Adrenal gland (tissue), 5 donors: ENCODE measurements at regions not wholly inside any gene's neighbourhood (a gene's known extent, or its start where the extent isn't known, plus 50 kb on each side); places are given as distances from the start of the nearest gene placed in this dataset.

Experiments
- POLR2A ChIP-seq, 2 donors: fragments of 450-650 bp; IDR thresholded peaks; one replicate each; pipeline ENCODE4 v1.6.1; 2017; ENCODE audit warnings: antibody characterized with exemption in 2 of 2, mild to moderate bottlenecking in 2 of 2, moderate library complexity in 1 of 2
- TF ChIP-seq, protein P1 (sequence below), 6 experiments: fragments of 450-650 bp in 4 of 6; fragments of 200-600 bp in 2 of 6; sonication (generic) in 1 of 6; IDR thresholded peaks; 1 replicate in 5 of 6; 2 replicates in 1 of 6; pipeline versions ENCODE4 v1.5.1 to v1.8.0; 2016 to 2021; ENCODE audit warnings: antibody characterized with exemption in 6 of 6, mild to moderate bottlenecking in 2 of 6, moderate library complexity in 1 of 6
- donor health status: DM: no; HTN: no; CAD: no.

DNA sequence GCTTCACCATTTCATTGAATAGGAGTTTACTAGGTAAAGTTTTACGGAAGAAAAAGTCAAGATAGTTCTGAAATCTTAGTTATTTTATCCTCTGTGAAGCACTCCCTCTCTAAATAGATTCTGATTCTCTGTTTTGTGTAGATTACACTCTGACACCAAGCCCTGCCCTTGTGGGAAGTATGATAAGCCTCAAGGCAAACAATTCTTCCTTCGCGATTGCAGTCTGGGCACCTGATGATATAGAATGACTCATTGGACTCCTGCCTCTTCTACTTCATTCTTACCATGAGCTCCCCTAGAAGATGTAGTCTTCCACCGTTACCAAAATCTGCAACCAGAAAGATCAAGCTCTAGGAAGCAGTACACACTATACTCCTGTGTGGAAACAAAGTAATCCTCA lies 626.9 kb upstream of the PTGER4 start:
- no peak for TF ChIP-seq POLR2A (IDR thresholded peaks at IDR 0.05)
- TF ChIP-seq, protein P1, sequence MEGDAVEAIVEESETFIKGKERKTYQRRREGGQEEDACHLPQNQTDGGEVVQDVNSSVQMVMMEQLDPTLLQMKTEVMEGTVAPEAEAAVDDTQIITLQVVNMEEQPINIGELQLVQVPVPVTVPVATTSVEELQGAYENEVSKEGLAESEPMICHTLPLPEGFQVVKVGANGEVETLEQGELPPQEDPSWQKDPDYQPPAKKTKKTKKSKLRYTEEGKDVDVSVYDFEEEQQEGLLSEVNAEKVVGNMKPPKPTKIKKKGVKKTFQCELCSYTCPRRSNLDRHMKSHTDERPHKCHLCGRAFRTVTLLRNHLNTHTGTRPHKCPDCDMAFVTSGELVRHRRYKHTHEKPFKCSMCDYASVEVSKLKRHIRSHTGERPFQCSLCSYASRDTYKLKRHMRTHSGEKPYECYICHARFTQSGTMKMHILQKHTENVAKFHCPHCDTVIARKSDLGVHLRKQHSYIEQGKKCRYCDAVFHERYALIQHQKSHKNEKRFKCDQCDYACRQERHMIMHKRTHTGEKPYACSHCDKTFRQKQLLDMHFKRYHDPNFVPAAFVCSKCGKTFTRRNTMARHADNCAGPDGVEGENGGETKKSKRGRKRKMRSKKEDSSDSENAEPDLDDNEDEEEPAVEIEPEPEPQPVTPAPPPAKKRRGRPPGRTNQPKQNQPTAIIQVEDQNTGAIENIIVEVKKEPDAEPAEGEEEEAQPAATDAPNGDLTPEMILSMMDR (IDR thresholded peaks at IDR 0.05), result no peak
